ENCODE measurements at regions not wholly inside any gene's neighbourhood (a gene's known extent, or its start where the extent isn't known, plus 50 kb on each side); places are given as distances from the start of the nearest gene placed in this dataset.

DNA sequence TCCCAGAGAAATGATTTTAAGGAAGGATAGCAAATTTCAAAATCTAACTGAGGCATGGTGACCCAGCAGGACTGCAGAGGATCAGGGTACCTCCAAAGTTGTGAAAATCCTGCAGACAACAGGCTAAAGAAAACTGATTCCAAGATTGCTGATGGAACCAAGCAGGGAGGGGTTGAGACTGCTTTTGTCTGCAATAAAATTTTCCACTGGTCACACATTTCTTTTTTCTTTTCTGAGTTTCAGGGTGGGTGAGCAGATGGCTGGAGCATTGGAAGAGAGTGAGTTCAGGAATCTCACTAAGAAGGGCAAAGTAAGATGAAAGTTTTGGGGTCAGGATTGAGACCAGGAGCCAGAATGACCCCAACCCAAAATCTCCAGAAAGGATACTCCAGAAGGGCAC lies 321.0 kb downstream of the TNS1 start:
- no peaks in the 10 kb centered on the region for H3K9me3 ChIP-seq (ENCODE audit: low read length)
- POLR2A ChIA-PET = no interaction called here
- peaks cover 10% of the 10 kb centered on the region for H3K4me1 ChIP-seq (ENCODE audit: insufficient read depth, low read length)
- in situ Hi-C loops (cut with HindIII; ENCODE audit: extremely low pct_ligation_motif_present, low pct_unique_long_range_greater_than_20kb) (no loop called here), intact Hi-C loops (cut with micrococcal nuclease; ENCODE audit: unreplicated experiment) (no loop called here)
- no peak for TF ChIP-seq EHMT2 (IDR thresholded peaks at IDR 0.05; ENCODE audit: borderline replicate concordance, low read depth, low read length)
- H3K4me3 ChIP-seq (replicated peaks in 1 of 3; ENCODE audit: insufficient read depth in 1 of 3, low read depth in 2 of 3, low read length in 3 of 3) = no peak overlapping the region
- H2AFZ ChIP-seq (ENCODE audit: low read length) = no peak overlapping the region
- H3K9ac ChIP-seq (ENCODE audit: insufficient read depth, low read depth, low read length) = no peak overlapping the region
- H4K20me1 ChIP-seq (ENCODE audit: insufficient read depth, low read length) = no peaks in the 10 kb centered on the region
- no peak overlapping the region for H3K27ac ChIP-seq (ENCODE audit: extremely low read length, insufficient read depth, low read length)
- H3K27me3 ChIP-seq (ENCODE audit: control insufficient read depth in 1 of 2, insufficient read depth in 2 of 2, low read length in 2 of 2) = no peaks in the 10 kb centered on the region; a peak in 1 of 5 replicates
- no peak overlapping the region for H3K4me2 ChIP-seq (ENCODE audit: low read depth, low read length)
- no peaks in the 10 kb centered on the region for H3K36me3 ChIP-seq (replicated peaks in 1 of 2; ENCODE audit: control insufficient read depth in 1 of 2, insufficient read depth in 2 of 2, low read length in 2 of 2)
- CTCF ChIA-PET (ENCODE audit: low intra/inter-chr PET ratio, low total read pairs) = no interaction called here
- DNase-seq (ENCODE audit: low spot score) (no peak), FAIRE-seq (no peak), ATAC-seq (no peak)
- H3K79me2 ChIP-seq (ENCODE audit: insufficient read depth, low read length) = no peaks in the 10 kb centered on the region
- BruUV-seq (replicated peaks) = no TSS peak

GRCh38 chr2:217680381-217680780 lies 322.4 kb downstream of the TNS1 start:
- DNase-seq (ENCODE audit: low spot score) (no peak), FAIRE-seq (no peak), ATAC-seq (no peak)
- Histone ChIP-seq H3K9ac (ENCODE audit: insufficient read depth, low read depth, low read length) (no peak overlapping the region), H3K4me3 (replicated peaks in 1 of 3; ENCODE audit: insufficient read depth in 1 of 3, low read depth in 2 of 3, low read length in 3 of 3) (no peak overlapping the region), H3K9me3 (ENCODE audit: low read length) (no peaks in the 10 kb centered on the region), H3K4me1 (ENCODE audit: insufficient read depth, low read length) (peaks cover 5% of the 10 kb centered on the region), H3K36me3 (replicated peaks in 1 of 2; ENCODE audit: control insufficient read depth in 1 of 2, insufficient read depth in 2 of 2, low read length in 2 of 2) (no peaks in the 10 kb centered on the region), H3K27me3 (ENCODE audit: control insufficient read depth in 1 of 2, insufficient read depth in 2 of 2, low read length in 2 of 2) (no peaks in the 10 kb centered on the region; a peak in 1 of 5 replicates), H3K4me2 (ENCODE audit: low read depth, low read length) (no peak overlapping the region), H4K20me1 (ENCODE audit: insufficient read depth, low read length) (no peaks in the 10 kb centered on the region), H2AFZ (ENCODE audit: low read length) (no peak overlapping the region), H3K79me2 (ENCODE audit: insufficient read depth, low read length) (no peaks in the 10 kb centered on the region), H3K27ac (ENCODE audit: extremely low read length, insufficient read depth, low read length) (no peak overlapping the region)
- TF ChIP-seq IKZF4 (CRISPR knock-in tag; IDR thresholded peaks at IDR 0.05; ENCODE audit: borderline replicate concordance, low read depth, not compliant biosample characterization) = no peak
- no peak for TF ChIP-seq GLI4 (CRISPR knock-in tag; IDR thresholded peaks at IDR 0.05; ENCODE audit: borderline replicate concordance)
- TF ChIP-seq, protein P1, sequence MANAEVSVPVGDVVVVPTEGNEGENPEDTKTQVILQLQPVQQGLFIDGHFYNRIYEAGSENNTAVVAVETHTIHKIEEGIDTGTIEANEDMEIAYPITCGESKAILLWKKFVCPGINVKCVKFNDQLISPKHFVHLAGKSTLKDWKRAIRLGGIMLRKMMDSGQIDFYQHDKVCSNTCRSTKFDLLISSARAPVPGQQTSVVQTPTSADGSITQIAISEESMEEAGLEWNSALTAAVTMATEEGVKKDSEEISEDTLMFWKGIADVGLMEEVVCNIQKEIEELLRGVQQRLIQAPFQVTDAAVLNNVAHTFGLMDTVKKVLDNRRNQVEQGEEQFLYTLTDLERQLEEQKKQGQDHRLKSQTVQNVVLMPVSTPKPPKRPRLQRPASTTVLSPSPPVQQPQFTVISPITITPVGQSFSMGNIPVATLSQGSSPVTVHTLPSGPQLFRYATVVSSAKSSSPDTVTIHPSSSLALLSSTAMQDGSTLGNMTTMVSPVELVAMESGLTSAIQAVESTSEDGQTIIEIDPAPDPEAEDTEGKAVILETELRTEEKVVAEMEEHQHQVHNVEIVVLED (CRISPR knock-in tag; IDR thresholded peaks at IDR 0.05; ENCODE audit: borderline replicate concordance) = no peak
- no peak for TF ChIP-seq WIZ (CRISPR knock-in tag; IDR thresholded peaks at IDR 0.05)
- TF ChIP-seq, protein P2, sequence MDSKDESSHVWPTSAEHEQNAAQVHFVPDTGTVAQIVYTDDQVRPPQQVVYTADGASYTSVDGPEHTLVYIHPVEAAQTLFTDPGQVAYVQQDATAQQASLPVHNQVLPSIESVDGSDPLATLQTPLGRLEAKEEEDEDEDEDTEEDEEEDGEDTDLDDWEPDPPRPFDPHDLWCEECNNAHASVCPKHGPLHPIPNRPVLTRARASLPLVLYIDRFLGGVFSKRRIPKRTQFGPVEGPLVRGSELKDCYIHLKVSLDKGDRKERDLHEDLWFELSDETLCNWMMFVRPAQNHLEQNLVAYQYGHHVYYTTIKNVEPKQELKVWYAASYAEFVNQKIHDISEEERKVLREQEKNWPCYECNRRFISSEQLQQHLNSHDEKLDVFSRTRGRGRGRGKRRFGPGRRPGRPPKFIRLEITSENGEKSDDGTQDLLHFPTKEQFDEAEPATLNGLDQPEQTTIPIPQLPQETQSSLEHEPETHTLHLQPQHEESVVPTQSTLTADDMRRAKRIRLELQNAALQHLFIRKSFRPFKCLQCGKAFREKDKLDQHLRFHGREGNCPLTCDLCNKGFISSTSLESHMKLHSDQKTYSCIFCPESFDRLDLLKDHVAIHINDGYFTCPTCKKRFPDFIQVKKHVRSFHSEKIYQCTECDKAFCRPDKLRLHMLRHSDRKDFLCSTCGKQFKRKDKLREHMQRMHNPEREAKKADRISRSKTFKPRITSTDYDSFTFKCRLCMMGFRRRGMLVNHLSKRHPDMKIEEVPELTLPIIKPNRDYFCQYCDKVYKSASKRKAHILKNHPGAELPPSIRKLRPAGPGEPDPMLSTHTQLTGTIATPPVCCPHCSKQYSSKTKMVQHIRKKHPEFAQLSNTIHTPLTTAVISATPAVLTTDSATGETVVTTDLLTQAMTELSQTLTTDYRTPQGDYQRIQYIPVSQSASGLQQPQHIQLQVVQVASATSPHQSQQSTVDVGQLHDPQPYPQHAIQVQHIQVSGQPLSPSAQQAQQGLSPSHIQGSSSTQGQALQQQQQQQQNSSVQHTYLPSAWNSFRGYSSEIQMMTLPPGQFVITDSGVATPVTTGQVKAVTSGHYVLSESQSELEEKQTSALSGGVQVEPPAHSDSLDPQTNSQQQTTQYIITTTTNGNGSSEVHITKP (CRISPR knock-in tag; IDR thresholded peaks at IDR 0.05; ENCODE audit: low read depth) = no peak
- no peak for TF ChIP-seq KDM4B (CRISPR knock-in tag; IDR thresholded peaks at IDR 0.05)
- 6% methylated on average over 2 of the region's 2 CpGs for WGBS (ENCODE audit: low lambda C conversion rate)
- intact Hi-C loops (cut with micrococcal nuclease; ENCODE audit: unreplicated experiment) = no loop called here
- in situ Hi-C loops (cut with HindIII; ENCODE audit: extremely low pct_ligation_motif_present, low pct_unique_long_range_greater_than_20kb) = no loop called here
- POLR2A ChIA-PET = no interaction called here
- BruUV-seq (replicated peaks) = no TSS peak
- CTCF ChIA-PET (ENCODE audit: low intra/inter-chr PET ratio, low total read pairs) = no interaction called here
